Keratinocyte (primary cell): ENCODE measurements at regions not wholly inside any gene's neighbourhood (a gene's known extent, or its start where the extent isn't known, plus 50 kb on each side); places are given as distances from the start of the nearest gene placed in this dataset.

Source experiments
- EZH2 ChIP-seq: IDR thresholded peaks from one replicate; pipeline ENCODE4 v1.6.1; 2012; ENCODE audit warnings: inconsistent platforms, mild to moderate bottlenecking, low read length, moderate library complexity
- TF ChIP-seq, protein P1 (sequence below), 3 experiments: IDR thresholded peaks in 1 of 3; conservative IDR thresholded peaks in 1 of 3; optimal IDR thresholded peaks in 1 of 3; 2 replicates in 2 of 3; 3 replicates in 1 of 3; pipeline versions ENCODE3 to v1.5.1; 2011; ENCODE audit warnings: low read length in 3 of 3, mild to moderate bottlenecking in 3 of 3, moderate library complexity in 2 of 3, control low read depth in 1 of 3, inconsistent platforms in 1 of 3; ENCODE audit not compliant: insufficient read depth in 2 of 3; ENCODE audit errors: extremely low read depth in 1 of 3

DNA sequence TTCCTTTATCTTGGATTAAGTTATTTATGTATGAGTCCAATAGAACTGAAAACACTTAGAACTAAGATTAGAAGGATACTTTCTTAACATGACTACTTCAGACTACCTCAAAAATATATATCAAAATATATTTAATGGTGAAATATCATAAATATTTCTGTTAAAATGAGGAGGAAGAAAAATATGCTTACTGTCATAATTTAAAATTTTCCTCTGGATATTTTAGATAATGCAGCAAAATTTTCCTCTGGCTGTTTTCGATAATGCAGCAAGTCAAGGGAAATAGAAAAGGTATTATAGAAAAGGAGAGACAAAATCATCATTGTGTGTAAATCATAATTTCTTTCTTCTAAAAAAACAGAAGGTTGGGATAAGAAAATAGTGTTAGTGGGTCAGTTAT lies 263.3 kb downstream of the HS3ST3A1 start:
- TF ChIP-seq EZH2 = no peak
- TF ChIP-seq, protein P1, sequence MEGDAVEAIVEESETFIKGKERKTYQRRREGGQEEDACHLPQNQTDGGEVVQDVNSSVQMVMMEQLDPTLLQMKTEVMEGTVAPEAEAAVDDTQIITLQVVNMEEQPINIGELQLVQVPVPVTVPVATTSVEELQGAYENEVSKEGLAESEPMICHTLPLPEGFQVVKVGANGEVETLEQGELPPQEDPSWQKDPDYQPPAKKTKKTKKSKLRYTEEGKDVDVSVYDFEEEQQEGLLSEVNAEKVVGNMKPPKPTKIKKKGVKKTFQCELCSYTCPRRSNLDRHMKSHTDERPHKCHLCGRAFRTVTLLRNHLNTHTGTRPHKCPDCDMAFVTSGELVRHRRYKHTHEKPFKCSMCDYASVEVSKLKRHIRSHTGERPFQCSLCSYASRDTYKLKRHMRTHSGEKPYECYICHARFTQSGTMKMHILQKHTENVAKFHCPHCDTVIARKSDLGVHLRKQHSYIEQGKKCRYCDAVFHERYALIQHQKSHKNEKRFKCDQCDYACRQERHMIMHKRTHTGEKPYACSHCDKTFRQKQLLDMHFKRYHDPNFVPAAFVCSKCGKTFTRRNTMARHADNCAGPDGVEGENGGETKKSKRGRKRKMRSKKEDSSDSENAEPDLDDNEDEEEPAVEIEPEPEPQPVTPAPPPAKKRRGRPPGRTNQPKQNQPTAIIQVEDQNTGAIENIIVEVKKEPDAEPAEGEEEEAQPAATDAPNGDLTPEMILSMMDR (optimal IDR thresholded peaks at IDR 0.05 in 1 of 3, IDR thresholded peaks at IDR 0.05 in 1 of 3, conservative IDR thresholded peaks at IDR 0.05 in 1 of 3; ENCODE audit: extremely low read depth in 1 of 3, insufficient read depth in 2 of 3, low read length in 3 of 3) = no peak
